RKO (cell line): ENCODE measurements at regions not wholly inside any gene's neighbourhood (a gene's known extent, or its start where the extent isn't known, plus 50 kb on each side); places are given as distances from the start of the nearest gene placed in this dataset.

Experiments used
- DNase-seq: peaks from one replicate; pipeline ENCODE4 v3.0.0-alpha.2; 2016; ENCODE audit warnings: low spot score

DNA sequence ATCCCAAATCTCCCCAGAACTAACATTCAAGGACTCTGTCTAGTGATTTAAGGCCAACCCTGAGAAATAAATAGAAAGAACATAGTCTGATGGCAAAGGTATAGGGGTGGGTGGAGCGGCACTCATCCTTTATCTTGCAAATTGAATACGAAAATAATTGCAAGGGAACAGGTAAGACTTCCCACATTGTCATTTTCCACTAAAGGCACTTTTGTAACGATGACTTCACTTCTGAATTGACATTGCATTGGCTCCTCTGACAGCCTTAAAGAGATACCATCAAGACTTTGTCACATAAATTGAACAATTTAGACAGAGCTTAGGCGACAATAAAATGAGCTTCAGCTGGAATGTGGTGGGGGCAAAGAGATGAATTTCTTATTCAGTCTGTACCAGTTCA, 75.3 kb upstream of the PLCL2 start:
- DNase-seq = no peak

DNA sequence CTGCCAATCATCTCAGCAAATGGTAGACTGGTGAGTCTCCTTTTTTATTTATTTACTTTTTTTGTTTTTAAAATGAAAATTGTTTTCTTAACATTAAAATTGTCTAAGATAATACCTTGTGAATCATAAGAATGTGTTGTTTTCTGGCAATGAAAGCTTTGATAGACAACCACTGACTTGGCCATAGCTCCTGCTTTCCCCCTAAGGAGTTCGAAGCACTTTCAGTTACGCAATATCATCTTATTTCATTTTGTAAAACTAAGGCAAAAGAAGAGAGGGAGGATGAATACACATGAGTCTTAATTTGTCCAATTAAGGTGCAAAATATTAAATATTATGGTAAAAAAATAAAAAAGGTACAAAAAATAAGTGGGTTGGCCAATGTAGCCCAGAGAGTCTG, 74.8 kb upstream of the PLCL2 start:
- DNase-seq = no peak

DNA sequence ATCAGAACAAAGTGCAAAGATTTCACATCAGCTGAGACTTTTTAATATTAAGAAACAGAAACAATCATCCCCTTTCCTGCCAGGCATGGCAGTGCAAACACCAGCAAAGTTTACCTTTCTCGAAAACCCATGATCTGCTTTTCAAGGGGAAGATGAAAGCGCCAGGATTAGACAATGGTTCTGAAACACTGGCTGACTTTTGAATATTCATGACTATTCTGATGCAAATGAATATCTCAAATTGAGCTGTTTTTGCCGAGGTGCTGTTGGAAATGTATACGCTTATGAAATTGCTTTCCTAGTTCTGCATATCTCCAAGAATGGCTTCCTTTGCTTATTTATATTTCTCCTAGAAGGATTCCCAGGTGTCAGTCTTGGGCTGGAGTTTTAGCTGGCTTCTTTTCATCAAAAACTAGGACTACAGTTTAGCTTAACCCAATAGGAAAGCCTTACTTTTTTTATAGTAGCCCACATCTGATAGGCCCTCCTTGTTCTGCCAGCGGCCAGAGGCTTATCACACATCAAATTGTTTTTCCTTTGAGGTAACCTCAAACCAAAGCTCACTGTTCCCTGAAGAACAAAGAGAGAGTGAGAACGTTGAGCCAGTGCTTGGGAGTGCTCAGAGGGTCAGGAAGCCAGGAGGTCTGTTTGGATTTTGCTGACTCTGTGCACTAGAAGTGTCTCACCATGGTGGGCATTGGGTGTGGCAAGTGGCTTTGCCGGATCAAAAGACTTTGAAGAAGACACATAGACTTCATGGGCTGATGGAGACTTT, 74.0 kb upstream of the PLCL2 start:
- no peak for DNase-seq

DNA sequence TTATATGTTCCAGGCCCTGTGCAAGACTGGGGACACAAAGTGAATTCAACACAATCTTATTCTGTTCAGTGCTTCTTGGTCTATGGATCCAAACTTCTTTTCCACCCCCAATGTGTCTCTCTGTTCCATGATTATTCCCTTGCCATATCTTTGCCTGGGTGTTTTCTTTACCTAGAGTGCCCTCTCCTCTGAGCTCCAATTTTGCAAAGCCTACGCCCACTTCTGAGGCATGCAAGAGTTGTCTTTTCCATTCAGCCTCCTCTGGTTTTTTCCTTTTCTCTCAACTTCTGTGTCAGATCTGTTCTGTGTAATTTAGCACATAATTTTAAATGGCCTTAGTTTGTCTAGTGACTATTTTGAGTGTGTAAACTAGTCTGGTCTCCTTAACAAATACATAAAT, 72.8 kb upstream of the PLCL2 start:
- no peak for DNase-seq

DNA sequence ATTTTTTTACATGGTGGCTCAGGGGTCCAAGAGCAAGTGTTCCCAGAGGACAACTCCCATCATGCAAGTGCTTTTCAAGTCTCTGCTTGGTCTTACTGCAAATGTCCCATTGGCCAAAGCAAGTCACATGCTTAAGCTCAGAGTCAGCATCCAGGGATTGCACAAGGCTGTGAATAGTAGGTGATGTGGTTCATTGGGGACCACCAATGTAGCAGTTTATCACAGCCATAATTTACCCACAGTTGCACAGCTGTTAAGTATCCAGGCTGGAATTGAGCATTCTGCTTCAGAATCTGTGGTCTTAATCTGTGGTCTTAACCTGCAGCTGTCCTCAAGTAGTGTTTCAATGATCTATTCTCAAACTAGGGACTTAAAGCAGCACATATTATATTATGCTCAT, 71.4 kb upstream of the PLCL2 start:
- no peak for DNase-seq

DNA sequence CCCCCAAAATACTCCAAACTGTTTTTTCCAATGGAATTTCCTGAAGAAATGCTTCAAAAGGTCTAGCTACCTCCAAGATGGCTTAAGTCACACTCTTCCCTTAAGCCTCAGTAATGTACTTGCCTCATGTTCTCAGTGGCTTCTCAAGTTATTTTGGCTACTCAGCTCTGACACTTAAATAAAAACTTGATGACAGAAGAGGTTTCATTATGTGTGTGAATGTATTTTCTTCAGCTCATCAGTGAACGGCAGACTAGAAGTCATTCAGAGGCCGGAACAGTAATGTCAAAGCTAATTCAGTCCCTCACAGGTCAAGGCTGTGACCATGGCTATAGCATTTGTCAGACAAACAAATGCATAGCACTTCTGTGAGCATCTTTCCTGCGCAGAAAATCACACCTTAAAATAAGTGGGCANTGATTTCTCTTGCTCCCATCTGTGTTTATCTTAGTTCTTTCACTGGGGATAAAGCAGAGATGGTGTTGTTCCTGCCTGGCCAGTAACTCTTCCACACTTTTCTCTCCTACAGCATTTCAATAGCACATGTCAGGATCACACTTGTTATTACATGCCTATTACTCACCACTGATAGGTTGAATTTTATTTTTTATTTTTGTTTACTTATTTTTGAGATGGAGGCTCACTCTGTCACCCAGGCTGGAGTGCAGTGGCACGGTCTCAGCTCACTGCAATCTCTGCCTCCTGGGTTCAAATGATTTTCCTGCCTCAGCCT, 68.5 kb upstream of the PLCL2 start:
- no peak for DNase-seq

DNA sequence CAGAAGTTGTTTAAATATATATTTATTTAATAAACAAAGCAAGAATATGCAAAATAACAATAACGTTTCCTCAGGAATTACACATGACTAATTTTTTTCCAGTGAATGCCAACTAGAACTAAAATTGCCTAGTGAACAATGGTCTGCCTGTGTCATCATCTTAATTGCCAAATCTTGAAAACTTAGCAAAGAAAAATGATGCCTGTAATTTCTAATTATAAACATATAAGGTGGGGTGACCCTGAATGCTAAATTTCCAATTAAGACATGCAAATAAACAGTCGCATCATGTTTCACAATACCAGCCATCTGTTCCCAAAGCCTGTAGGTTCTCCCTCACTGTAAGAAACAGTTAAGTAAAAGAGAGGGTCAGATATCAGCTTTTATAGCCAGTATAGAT, 67.6 kb upstream of the PLCL2 start:
- DNase-seq = no peak

DNA sequence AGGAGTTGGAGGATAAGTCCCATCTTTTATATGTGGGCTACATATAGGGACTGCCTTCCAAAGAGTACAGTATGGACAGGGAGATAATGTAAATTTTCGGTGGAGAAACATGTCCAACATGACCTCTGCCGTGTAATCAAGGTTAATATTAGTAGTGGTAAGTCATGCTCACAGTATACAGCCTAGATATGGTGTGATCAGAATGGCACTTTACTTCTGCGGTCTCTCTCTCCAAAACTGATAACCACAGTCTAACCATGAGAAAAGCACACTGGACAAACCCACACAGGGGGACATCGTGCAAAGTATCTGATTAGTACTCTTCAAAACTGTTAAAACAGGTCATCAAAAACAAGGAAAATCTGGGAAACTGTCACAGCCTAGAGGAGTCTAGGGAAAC, 66.6 kb upstream of the PLCL2 start:
- DNase-seq = no peak

DNA sequence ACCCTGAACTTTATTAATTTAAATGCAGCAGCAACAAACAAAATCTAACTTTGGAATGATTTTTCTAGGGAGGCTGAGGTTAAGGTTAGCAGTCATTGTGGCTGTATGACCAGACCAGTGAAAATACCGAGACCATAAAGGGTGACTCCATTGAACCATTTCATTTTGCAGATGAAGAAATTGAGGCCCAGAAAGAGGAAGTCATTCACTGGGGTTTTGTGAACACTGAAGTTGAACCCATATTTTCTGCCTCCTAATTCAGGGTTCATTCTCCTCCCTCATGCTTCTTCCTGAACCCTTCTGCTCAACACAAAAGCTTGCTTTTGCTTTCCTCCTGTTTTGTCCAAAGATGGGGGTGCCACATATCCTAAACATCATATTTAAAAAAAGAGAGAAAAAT, 65.8 kb upstream of the PLCL2 start:
- no peak for DNase-seq

DNA sequence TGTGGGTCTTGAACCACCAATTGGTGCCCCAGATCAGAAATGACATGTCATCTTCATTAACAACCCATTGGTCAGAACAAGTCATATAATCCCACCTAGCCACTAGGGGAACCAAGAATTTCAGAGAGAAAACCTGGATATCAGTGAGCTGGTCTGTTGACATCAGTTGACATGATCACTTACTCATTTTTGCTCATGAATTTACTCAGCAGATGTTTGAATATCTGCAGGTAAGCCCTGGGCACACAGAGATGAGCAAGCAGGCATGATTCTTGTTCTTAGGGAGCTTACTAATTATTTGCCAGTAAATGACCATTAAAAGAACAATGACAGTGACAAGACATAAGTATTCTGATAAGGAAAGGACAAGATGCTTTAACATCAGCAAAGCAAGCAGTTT, 64.3 kb upstream of the PLCL2 start:
- DNase-seq = no peak

DNA sequence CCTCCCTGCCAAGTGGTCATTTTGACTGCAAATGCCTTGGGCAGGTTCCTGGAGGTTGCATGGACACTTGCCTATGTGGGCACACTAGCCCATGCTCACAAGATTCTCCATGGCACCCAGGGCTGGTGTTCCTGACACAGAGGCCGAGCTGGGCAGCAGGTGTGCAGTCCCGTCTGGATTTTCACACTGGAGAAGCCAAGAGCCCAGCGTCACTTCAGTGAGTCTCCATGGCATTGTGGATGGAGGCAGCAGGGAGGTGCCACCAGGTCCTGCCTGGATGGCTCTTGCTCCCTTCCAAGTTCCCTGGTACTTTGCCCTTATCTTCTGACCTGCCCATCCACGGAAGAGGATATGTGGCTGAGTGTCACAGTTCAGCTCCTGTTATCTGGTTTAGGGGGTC, 63.7 kb upstream of the PLCL2 start:
- no peak for DNase-seq

DNA sequence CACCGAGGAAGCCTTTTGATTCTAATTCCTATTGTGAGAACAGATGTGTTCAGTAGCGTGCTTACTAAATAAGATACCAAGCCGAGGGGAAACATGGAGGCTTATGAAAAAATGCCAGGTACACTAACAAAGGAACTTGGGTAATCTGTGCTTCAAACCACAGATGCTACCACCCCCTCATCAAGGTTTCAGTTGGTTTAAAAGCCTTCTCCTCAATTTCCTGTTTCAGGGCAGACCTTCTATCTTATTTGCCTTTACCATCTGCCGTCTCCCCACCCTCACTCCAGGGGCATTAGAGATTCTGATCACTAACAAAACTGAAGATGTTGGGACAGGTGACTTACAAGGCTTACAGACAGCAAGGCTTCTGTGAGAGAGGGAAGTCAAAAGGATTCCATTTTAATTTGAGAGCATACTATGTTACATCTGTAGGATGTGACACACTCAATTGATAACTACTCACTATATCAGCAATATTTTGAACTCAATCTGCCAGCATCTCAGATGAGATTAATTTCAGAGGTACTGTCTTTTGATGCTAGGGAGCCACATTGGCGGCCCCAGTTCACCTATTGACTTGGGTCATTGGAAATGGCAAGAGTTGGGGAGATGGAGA, 60.6 kb upstream of the PLCL2 start:
- DNase-seq = no peak

DNA sequence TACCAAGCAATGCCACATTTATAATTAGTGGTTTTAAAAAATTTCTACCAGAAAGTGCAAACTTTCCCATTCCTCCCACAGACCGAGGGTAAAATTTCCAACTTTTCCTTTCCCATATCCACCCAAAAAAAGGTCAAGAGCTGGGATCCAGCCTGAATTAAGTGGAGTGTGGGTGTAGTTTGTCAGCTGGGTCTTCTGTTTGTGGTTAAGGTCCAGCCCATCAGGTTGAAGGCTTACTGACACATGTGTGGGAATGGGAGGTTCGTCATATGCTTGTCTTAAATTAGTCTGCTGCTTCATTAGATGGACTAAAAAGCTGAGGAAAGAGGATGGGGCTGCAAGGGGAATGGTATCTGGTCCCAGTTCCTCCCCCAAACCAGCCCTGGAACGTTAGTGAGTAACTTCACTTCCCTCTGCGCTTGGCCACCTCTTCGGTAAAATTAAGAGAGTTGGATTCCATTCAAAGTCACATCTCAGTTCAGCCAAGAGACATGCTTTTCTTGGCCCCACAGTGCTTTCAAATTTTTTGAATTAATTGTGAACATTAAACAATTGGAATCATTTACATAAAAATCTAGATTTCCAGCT, 59.0 kb upstream of the PLCL2 start:
- no peak for DNase-seq

DNA sequence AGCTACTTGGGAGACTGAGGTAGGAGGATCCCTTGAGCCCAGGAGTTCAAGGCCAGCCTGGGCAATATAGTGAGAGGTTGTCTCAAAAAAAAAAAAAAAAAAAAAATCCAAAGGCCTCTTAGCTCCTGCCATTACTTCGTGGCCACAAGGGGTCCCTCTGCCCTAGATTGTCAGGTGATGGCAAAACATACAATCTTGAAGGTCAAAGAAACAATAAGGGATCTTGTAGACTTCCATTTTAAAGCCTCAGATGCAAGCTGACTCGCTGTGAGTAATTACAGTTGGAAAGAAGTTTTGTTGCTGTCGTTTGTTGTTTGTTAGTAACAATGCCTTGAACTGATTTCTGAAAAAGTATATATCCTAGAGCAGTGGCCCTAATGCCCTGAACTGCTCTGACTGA, 55.9 kb upstream of the PLCL2 start:
- peak; percentile 63 for DNase-seq

DNA sequence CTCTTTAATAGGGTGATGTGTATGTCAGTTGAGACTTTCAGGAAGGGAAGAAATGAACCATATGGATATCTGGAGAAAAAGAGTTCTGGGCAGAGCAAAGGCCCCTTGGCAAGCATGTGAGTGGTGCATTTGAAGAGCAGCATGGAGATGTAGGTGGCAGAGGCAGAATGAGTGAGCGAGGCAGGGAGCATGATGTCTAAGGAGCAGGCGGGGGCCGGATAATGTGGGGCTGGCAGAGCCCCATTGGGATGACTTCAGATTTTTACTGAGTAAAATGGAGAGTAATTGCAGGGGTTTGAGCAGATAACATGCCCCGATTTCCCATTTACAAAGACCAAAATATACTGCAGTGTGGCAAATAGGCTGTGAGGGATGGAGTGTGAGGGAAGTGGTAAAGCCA, 52.9 kb upstream of the PLCL2 start:
- no peak for DNase-seq

DNA sequence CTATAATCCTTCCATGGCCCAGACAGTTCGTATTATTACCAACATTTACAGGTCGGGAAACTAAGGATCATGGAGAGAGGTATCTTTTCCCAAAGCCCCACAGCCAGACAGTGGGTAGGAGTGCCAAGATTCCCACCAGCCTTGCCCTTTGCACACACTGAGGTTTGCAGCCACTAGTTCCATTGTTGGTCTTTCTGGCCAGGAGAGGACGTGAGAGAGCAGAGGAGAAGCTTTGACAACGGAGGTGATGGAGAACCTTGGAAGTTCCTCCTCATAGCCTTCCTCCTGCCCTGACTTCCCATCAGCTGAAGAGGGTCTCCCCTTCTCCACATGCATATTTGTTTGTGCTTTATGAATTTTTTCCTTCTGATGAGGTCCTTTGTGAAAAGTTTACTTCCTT, 50.5 kb upstream of the PLCL2 start:
- no peak for DNase-seq

DNA sequence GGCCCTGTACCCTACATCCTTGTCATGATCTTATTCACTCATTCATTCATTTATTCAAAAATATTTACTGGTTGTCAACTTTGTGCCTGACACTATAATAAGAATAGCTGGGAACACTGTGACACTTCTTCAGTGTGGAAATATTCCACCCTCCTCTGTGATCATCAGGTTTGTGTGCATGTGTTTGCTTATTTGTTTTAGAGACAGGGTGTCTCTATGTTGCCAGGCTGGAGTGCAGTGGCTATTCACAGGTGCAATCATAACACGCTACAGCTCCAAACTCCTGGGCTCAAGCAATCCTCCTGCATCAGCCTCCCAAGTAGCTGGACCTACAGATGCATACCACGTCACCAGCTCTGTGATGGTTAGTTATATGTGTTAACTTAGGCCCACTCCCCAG, 50.0 kb upstream of the PLCL2 start:
- DNase-seq = no peak
